Type B pancreatic cell (in vitro differentiated cells): ENCODE measurements at regions not wholly inside any gene's neighbourhood (a gene's known extent, or its start where the extent isn't known, plus 50 kb on each side); places are given as distances from the start of the nearest gene placed in this dataset.

Experiments used
- DNase-seq: peaks from one replicate; pipeline ENCODE4 v3.0.0; 2021; ENCODE audit warnings: mixed read lengths; ENCODE audit not compliant: unreplicated experiment; ENCODE audit errors: extremely low spot score
- H3K27ac Mint-ChIP-seq: 2 replicates; pipeline ENCODE4 v1.8.0; 2021; ENCODE audit warnings: mild to moderate bottlenecking, mixed read lengths
- H3K27me3 Mint-ChIP-seq: 2 replicates; pipeline ENCODE4 v1.8.0; 2021; ENCODE audit warnings: mixed read lengths
- H3K36me3 Mint-ChIP-seq: 2 replicates; pipeline ENCODE4 v1.8.0; 2021; ENCODE audit warnings: mixed read lengths
- H3K4me1 Mint-ChIP-seq: one replicate; pipeline ENCODE4 v1.8.0; 2021; ENCODE audit warnings: mixed read lengths; ENCODE audit not compliant: unreplicated experiment
- H3K4me3 Mint-ChIP-seq: 2 replicates; pipeline ENCODE4 v1.8.0; 2021; ENCODE audit warnings: mild to moderate bottlenecking, mixed read lengths
- H3K9me3 Mint-ChIP-seq: 2 replicates; pipeline ENCODE4 v1.8.0; 2021; ENCODE audit warnings: mixed read lengths
- CTCF ChIP-seq: fragments of 200-600 bp; sonication (generic); conservative IDR thresholded peaks from 2 replicates; pipeline ENCODE4 v1.5.0; 2021; ENCODE audit warnings: antibody characterized with exemption, mild to moderate bottlenecking

DNA sequence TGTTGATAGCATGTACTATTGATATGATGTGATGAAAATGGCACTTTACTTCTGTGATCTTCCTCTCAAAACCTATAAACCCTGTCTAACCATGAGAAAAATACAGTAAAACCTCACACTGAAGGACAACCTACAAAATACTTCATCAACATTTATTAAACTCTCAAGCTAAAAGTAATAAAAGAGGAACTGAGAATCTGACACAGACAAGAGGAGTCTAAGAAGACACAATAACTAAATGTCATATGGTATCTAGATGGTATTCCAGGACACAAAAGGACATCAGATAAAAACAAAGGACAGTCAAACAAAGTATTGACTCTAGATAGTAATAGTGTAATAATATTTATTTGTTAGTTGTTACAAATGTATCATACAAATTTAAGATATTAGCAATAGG is 655.3 kb downstream of the SH3BGRL start:
- Mint-ChIP-seq H3K36me3 (no peaks in the 10 kb centered on the region), H3K27me3 (no peaks in the 10 kb centered on the region), H3K27ac (no peak overlapping the region), H3K9me3 (peaks cover 3% of the 10 kb centered on the region), H3K4me1 (no peaks in the 10 kb centered on the region), H3K4me3 (no peak overlapping the region)
- TF ChIP-seq CTCF, result no peak
- DNase-seq, result no peak

GRCh38 chrX:81866873-81867272 is 665.0 kb downstream of the SH3BGRL start:
- Mint-ChIP-seq H3K27ac (no peak overlapping the region), H3K27me3 (no peaks in the 10 kb centered on the region), H3K4me3 (no peak overlapping the region), H3K4me1 (no peaks in the 10 kb centered on the region), H3K36me3 (no peaks in the 10 kb centered on the region), H3K9me3 (peaks cover 8% of the 10 kb centered on the region)
- DNase-seq, result no peak
- no peak for TF ChIP-seq CTCF

- peaks cover 6% of the 10 kb centered on the region for H3K9me3 Mint-ChIP-seq
- TF ChIP-seq CTCF, result no peak
These were observed 667.1 kb downstream of the SH3BGRL start for GRCh38 chrX:81868979-81869378.

GRCh38 chrX:81874807-81875206 is 672.9 kb downstream of the SH3BGRL start:
- Mint-ChIP-seq H3K4me3 (no peak overlapping the region), H3K36me3 (no peaks in the 10 kb centered on the region), H3K27me3 (no peaks in the 10 kb centered on the region), H3K4me1 (no peaks in the 10 kb centered on the region), H3K9me3 (peaks cover 5% of the 10 kb centered on the region), H3K27ac (no peak overlapping the region)
- TF ChIP-seq CTCF, result no peak
- DNase-seq, result no peak

More at GRCh38 chrX:81868979-81869378, 667.1 kb downstream of the SH3BGRL start:
- no peak for DNase-seq
- no peaks in the 10 kb centered on the region for H3K36me3 Mint-ChIP-seq
- no peaks in the 10 kb centered on the region for H3K27me3 Mint-ChIP-seq
- no peak overlapping the region for H3K27ac Mint-ChIP-seq
- H3K4me3 Mint-ChIP-seq, result no peak overlapping the region
- no peaks in the 10 kb centered on the region for H3K4me1 Mint-ChIP-seq

- no peak for TF ChIP-seq CTCF
- no peak overlapping the region for H3K27ac Mint-ChIP-seq
- no peaks in the 10 kb centered on the region for H3K36me3 Mint-ChIP-seq
- DNase-seq, result no peak
- no peak overlapping the region for H3K4me3 Mint-ChIP-seq
- no peaks in the 10 kb centered on the region for H3K27me3 Mint-ChIP-seq
- no peaks in the 10 kb centered on the region for H3K4me1 Mint-ChIP-seq
- no peaks in the 10 kb centered on the region for H3K9me3 Mint-ChIP-seq
These were observed 673.9 kb downstream of the SH3BGRL start for GRCh38 chrX:81875800-81876199.

GRCh38 chrX:81876437-81876836 is 674.5 kb downstream of the SH3BGRL start:
- H3K27ac Mint-ChIP-seq, result no peak overlapping the region
- DNase-seq, result no peak
- H3K4me1 Mint-ChIP-seq, result no peaks in the 10 kb centered on the region
- H3K36me3 Mint-ChIP-seq, result no peaks in the 10 kb centered on the region
- no peaks in the 10 kb centered on the region for H3K27me3 Mint-ChIP-seq
- no peak for TF ChIP-seq CTCF
- no peak overlapping the region for H3K4me3 Mint-ChIP-seq
- H3K9me3 Mint-ChIP-seq, result no peaks in the 10 kb centered on the region
